Keratinocyte (primary cell): ENCODE measurements at regions not wholly inside any gene's neighbourhood (a gene's known extent, or its start where the extent isn't known, plus 50 kb on each side); places are given as distances from the start of the nearest gene placed in this dataset.

Experiments
- DNase-seq: peaks from one replicate; pipeline ENCODE4 v3.0.0-alpha.2; 2011; ENCODE audit warnings: low read depth, missing footprints, low spot score
- FAIRE-seq: peaks from 2 replicates; lab custom pipeline; 2011; peaks lifted over from hg19 to GRCh38; lab: Jason Lieb, UNC
- H2AFZ ChIP-seq: 2 replicates; pipeline ENCODE4 v1.6.0; 2012; ENCODE audit warnings: low read length, control low read depth, inconsistent platforms; ENCODE audit not compliant: control insufficient read depth
- H3K27ac ChIP-seq: 2 replicates; pipeline ENCODE4 v1.5.1; 2011; ENCODE audit warnings: low read length; ENCODE audit not compliant: control insufficient read depth, insufficient read depth
- H3K27me3 ChIP-seq: 3 replicates; pipeline ENCODE4 v1.6.0; 2011; ENCODE audit warnings: low read length; ENCODE audit not compliant: control insufficient read depth, insufficient read depth; ENCODE audit errors: extremely low read depth
- H3K36me3 ChIP-seq, 2 experiments: 2 replicates in 1 of 2; 3 replicates in 1 of 2; pipeline ENCODE4 v1.5.1; 2011; ENCODE audit warnings: low read length in 2 of 2, mild to moderate bottlenecking in 1 of 2; ENCODE audit not compliant: control insufficient read depth in 2 of 2, insufficient read depth in 2 of 2; ENCODE audit errors: extremely low read depth in 1 of 2
- H3K4me1 ChIP-seq: 3 replicates; pipeline ENCODE4 v1.5.1; 2011; ENCODE audit warnings: low read length; ENCODE audit not compliant: control insufficient read depth, insufficient read depth; ENCODE audit errors: extremely low read depth
- H3K4me2 ChIP-seq: 3 replicates; pipeline ENCODE4 v1.6.0; 2011; ENCODE audit warnings: low read depth, low read length; ENCODE audit not compliant: control insufficient read depth, insufficient read depth; ENCODE audit errors: extremely low read depth
- H3K4me3 ChIP-seq, 3 experiments: fragments of 200-600 bp in 1 of 3; sonication (generic) in 1 of 3; 2 replicates in 2 of 3; 3 replicates in 1 of 3; pipeline ENCODE4 v1.5.1; 2011 to 2016; ENCODE audit warnings: low read length in 3 of 3, mild to moderate bottlenecking in 3 of 3, control low read depth in 2 of 3, inconsistent platforms in 1 of 3, low read depth in 1 of 3, mixed read lengths in 1 of 3, mixed run types in 1 of 3, moderate library complexity in 1 of 3; ENCODE audit not compliant: control insufficient read depth in 2 of 3, insufficient read depth in 2 of 3; ENCODE audit errors: extremely low read depth in 1 of 3
- H3K79me2 ChIP-seq: 2 replicates; pipeline ENCODE4 v1.6.0; 2012; ENCODE audit warnings: low read length; ENCODE audit not compliant: control insufficient read depth, insufficient read depth
- H3K9ac ChIP-seq: 3 replicates; pipeline ENCODE4 v1.6.0; 2011; ENCODE audit warnings: low read length; ENCODE audit not compliant: control insufficient read depth, insufficient read depth; ENCODE audit errors: extremely low read depth
- H3K9me1 ChIP-seq: 3 replicates; pipeline ENCODE4 v1.6.0; 2011; ENCODE audit warnings: low read length; ENCODE audit not compliant: control insufficient read depth, insufficient read depth; ENCODE audit errors: extremely low read depth
- H3K9me3 ChIP-seq: 2 replicates; pipeline ENCODE4 v1.5.1; 2012; ENCODE audit warnings: low read depth, low read length; ENCODE audit not compliant: control insufficient read depth
- H4K20me1 ChIP-seq: 3 replicates; pipeline ENCODE4 v1.6.0; 2011; ENCODE audit warnings: low read length; ENCODE audit not compliant: control insufficient read depth, insufficient read depth; ENCODE audit errors: extremely low read depth
- EZH2 ChIP-seq: IDR thresholded peaks from one replicate; pipeline ENCODE4 v1.6.1; 2012; ENCODE audit warnings: inconsistent platforms, mild to moderate bottlenecking, low read length, moderate library complexity
- dilution Hi-C: fragments of 300-500 bp; cut with MboI; formaldehyde crosslinking; loops from one replicate; pipeline ENCODE4 v1.7.0; 2020; ENCODE audit warnings: low sequenced_read_pairs; ENCODE audit not compliant: extremely low pct_ligation_motif_present
- TF ChIP-seq, protein P1 (sequence below), 3 experiments: IDR thresholded peaks in 1 of 3; conservative IDR thresholded peaks in 1 of 3; optimal IDR thresholded peaks in 1 of 3; 2 replicates in 2 of 3; 3 replicates in 1 of 3; pipeline versions ENCODE3 to v1.5.1; 2011; ENCODE audit warnings: low read length in 3 of 3, mild to moderate bottlenecking in 3 of 3, moderate library complexity in 2 of 3, control low read depth in 1 of 3, inconsistent platforms in 1 of 3; ENCODE audit not compliant: insufficient read depth in 2 of 3; ENCODE audit errors: extremely low read depth in 1 of 3

- Histone ChIP-seq H3K4me1 (no peaks in the 10 kb centered on the region), H4K20me1 (no peaks in the 10 kb centered on the region), H3K36me3 (no peaks in the 10 kb centered on the region), H3K79me2 (no peaks in the 10 kb centered on the region), H3K4me3 (no peak overlapping the region), H3K9ac (no peak overlapping the region), H3K9me3 (no peaks in the 10 kb centered on the region), H3K27me3 (no peaks in the 10 kb centered on the region), H3K4me2 (no peak overlapping the region), H2AFZ (no peak overlapping the region), H3K9me1 (no peaks in the 10 kb centered on the region), H3K27ac (no peak overlapping the region)
- FAIRE-seq (no peak), DNase-seq (no peak)
- TF ChIP-seq, protein P1, sequence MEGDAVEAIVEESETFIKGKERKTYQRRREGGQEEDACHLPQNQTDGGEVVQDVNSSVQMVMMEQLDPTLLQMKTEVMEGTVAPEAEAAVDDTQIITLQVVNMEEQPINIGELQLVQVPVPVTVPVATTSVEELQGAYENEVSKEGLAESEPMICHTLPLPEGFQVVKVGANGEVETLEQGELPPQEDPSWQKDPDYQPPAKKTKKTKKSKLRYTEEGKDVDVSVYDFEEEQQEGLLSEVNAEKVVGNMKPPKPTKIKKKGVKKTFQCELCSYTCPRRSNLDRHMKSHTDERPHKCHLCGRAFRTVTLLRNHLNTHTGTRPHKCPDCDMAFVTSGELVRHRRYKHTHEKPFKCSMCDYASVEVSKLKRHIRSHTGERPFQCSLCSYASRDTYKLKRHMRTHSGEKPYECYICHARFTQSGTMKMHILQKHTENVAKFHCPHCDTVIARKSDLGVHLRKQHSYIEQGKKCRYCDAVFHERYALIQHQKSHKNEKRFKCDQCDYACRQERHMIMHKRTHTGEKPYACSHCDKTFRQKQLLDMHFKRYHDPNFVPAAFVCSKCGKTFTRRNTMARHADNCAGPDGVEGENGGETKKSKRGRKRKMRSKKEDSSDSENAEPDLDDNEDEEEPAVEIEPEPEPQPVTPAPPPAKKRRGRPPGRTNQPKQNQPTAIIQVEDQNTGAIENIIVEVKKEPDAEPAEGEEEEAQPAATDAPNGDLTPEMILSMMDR (optimal IDR thresholded peaks at IDR 0.05 in 1 of 3, IDR thresholded peaks at IDR 0.05 in 1 of 3, conservative IDR thresholded peaks at IDR 0.05 in 1 of 3; ENCODE audit: extremely low read depth in 1 of 3, insufficient read depth in 2 of 3, low read length in 3 of 3) = no peak
- dilution Hi-C loops = no loop called here
These were observed 841.4 kb upstream of the VRK2 start for GRCh38 chr2:57205241-57205640.

DNA sequence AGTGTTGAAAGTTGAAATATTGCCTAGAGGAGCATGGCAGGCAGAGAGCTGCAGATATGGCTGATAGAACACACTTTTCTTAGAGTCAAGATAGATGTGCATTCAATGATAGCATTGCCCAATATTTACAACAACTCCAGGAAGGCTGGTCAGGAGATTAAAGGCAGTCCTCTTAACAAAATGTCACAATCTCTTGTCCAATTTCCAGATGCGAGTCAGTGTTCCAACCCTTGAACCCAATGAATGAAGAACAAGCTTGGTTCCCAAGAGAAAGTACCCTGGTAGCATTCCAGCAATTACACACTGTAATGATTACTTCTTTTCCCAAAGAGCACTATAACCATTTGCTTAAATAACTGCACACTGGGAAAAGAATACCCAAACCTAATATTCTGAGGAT, 839.4 kb upstream of the VRK2 start:
- no peak for FAIRE-seq
- dilution Hi-C loops = no loop called here
- H3K4me1 ChIP-seq = no peaks in the 10 kb centered on the region
- H3K27me3 ChIP-seq = no peaks in the 10 kb centered on the region
- no peak overlapping the region for H3K27ac ChIP-seq
- H3K4me2 ChIP-seq = no peak overlapping the region
- H2AFZ ChIP-seq = no peak overlapping the region
- no peak overlapping the region for H3K9ac ChIP-seq
- DNase-seq = no peak
- H3K9me3 ChIP-seq = no peaks in the 10 kb centered on the region
- TF ChIP-seq, protein P1 (optimal IDR thresholded peaks at IDR 0.05 in 1 of 3, IDR thresholded peaks at IDR 0.05 in 1 of 3, conservative IDR thresholded peaks at IDR 0.05 in 1 of 3; ENCODE audit: extremely low read depth in 1 of 3, insufficient read depth in 2 of 3, low read length in 3 of 3) = no peak
- no peak for TF ChIP-seq EZH2
- H3K36me3 ChIP-seq = no peaks in the 10 kb centered on the region
- no peaks in the 10 kb centered on the region for H4K20me1 ChIP-seq
- no peaks in the 10 kb centered on the region for H3K9me1 ChIP-seq
- H3K4me3 ChIP-seq = no peak overlapping the region
- H3K79me2 ChIP-seq = no peaks in the 10 kb centered on the region
